ENCODE measurements at regions not wholly inside any gene's neighbourhood (a gene's known extent, or its start where the extent isn't known, plus 50 kb on each side); places are given as distances from the start of the nearest gene placed in this dataset.

- Histone ChIP-seq H3K79me2 (no peaks in the 10 kb centered on the region), H3K9me3 (ENCODE audit: control insufficient read depth, low read length) (no peaks in the 10 kb centered on the region), H3K4me2 (ENCODE audit: low read length) (no peak overlapping the region), H3K27me3 (ENCODE audit: control insufficient read depth, insufficient read depth, low read length) (no peaks in the 10 kb centered on the region), H2AFZ (no peak overlapping the region), H3K4me3 (ENCODE audit: low read depth, low read length) (no peak overlapping the region), H3K36me3 (ENCODE audit: control insufficient read depth, insufficient read depth, low read length) (no peaks in the 10 kb centered on the region), H3K27ac (no peak overlapping the region), H3K4me1 (no peaks in the 10 kb centered on the region), H3K9ac (no peak overlapping the region)
- TF ChIP-seq CTCF (IDR thresholded peaks at IDR 0.05), result no peak
These were observed 890.4 kb downstream of the TRIB2 start for GRCh38 chr2:13607139-13607538.

GRCh38 chr2:13611939-13612338 lies 895.2 kb downstream of the TRIB2 start:
- H3K27ac ChIP-seq, result no peak overlapping the region
- no peak overlapping the region for H3K9ac ChIP-seq
- no peaks in the 10 kb centered on the region for H3K4me1 ChIP-seq
- H3K4me2 ChIP-seq (ENCODE audit: low read length), result no peak overlapping the region
- TF ChIP-seq CTCF (IDR thresholded peaks at IDR 0.05), result no peak
- H3K36me3 ChIP-seq (ENCODE audit: control insufficient read depth, insufficient read depth, low read length), result no peaks in the 10 kb centered on the region
- no peak overlapping the region for H2AFZ ChIP-seq
- no peaks in the 10 kb centered on the region for H3K9me3 ChIP-seq (ENCODE audit: control insufficient read depth, low read length)
- H3K4me3 ChIP-seq (ENCODE audit: low read depth, low read length), result no peak overlapping the region
- H3K79me2 ChIP-seq, result no peaks in the 10 kb centered on the region
- no peaks in the 10 kb centered on the region for H3K27me3 ChIP-seq (ENCODE audit: control insufficient read depth, insufficient read depth, low read length)

DNA sequence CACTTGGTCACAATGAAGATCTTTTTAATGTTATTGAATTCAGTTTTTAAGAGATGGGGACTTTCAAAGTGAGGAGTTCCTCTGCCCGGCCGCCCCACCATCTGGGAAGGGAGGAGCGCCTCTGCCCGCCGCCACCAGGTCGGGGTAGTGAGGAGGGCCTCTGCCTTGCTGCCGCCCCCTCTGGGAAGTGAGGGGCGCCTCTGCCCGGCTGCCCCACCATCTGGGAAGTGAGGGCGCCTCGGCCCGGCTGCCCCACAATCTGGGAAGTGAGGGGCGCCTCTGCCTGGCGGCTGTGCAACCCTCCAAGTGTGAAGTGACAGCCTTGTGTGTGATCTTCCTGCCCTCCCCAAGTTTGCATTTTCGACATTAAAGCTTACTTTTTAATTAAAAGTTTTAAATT lies 899.3 kb downstream of the TRIB2 start:
- H3K79me2 ChIP-seq, result no peaks in the 10 kb centered on the region
- no peaks in the 10 kb centered on the region for H3K9me3 ChIP-seq (ENCODE audit: control insufficient read depth, low read length)
- H3K4me1 ChIP-seq, result no peaks in the 10 kb centered on the region
- no peak overlapping the region for H3K9ac ChIP-seq
- H3K36me3 ChIP-seq (ENCODE audit: control insufficient read depth, insufficient read depth, low read length), result no peaks in the 10 kb centered on the region
- no peak overlapping the region for H3K4me3 ChIP-seq (ENCODE audit: low read depth, low read length)
- no peak overlapping the region for H3K27ac ChIP-seq
- no peak overlapping the region for H2AFZ ChIP-seq
- H3K27me3 ChIP-seq (ENCODE audit: control insufficient read depth, insufficient read depth, low read length), result no peaks in the 10 kb centered on the region
- H3K4me2 ChIP-seq (ENCODE audit: low read length), result no peak overlapping the region
- no peak for TF ChIP-seq CTCF (IDR thresholded peaks at IDR 0.05)

DNA sequence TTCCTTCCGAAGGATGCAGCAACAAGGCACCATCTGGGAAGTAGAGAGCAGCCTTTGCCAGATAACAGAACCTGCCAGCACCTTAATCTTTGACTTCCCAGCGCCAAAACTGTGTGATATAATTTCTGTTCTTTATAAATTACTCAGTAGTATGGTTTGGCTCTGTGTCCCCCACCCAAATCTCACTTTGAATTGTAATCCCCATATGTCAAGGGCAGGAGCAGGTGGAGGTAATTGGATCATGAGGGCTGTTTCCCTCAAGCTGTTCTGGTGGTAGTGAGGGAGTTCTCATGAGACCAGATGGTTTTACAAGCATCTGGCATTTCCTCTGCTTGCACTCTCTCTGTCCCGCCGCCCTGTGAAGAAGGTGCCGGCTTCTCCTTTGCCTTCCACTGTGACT lies 899.9 kb downstream of the TRIB2 start:
- Histone ChIP-seq H3K9me3 (ENCODE audit: control insufficient read depth, low read length) (no peaks in the 10 kb centered on the region), H3K4me2 (ENCODE audit: low read length) (no peak overlapping the region), H3K4me3 (ENCODE audit: low read depth, low read length) (no peak overlapping the region), H3K36me3 (ENCODE audit: control insufficient read depth, insufficient read depth, low read length) (no peaks in the 10 kb centered on the region), H3K79me2 (no peaks in the 10 kb centered on the region), H3K9ac (no peak overlapping the region), H2AFZ (no peak overlapping the region), H3K4me1 (no peaks in the 10 kb centered on the region), H3K27ac (no peak overlapping the region), H3K27me3 (ENCODE audit: control insufficient read depth, insufficient read depth, low read length) (no peaks in the 10 kb centered on the region)
- no peak for TF ChIP-seq CTCF (IDR thresholded peaks at IDR 0.05)

GRCh38 chr2:13628122-13628521 lies 911.4 kb downstream of the TRIB2 start:
- H3K4me1 ChIP-seq, result no peaks in the 10 kb centered on the region
- no peaks in the 10 kb centered on the region for H3K36me3 ChIP-seq (ENCODE audit: control insufficient read depth, insufficient read depth, low read length)
- H3K27me3 ChIP-seq (ENCODE audit: control insufficient read depth, insufficient read depth, low read length), result no peaks in the 10 kb centered on the region
- H3K9ac ChIP-seq, result no peak overlapping the region
- no peaks in the 10 kb centered on the region for H3K79me2 ChIP-seq
- no peak overlapping the region for H2AFZ ChIP-seq
- no peaks in the 10 kb centered on the region for H3K9me3 ChIP-seq (ENCODE audit: control insufficient read depth, low read length)
- no peak overlapping the region for H3K27ac ChIP-seq
- no peak overlapping the region for H3K4me3 ChIP-seq (ENCODE audit: low read depth, low read length)
- no peak overlapping the region for H3K4me2 ChIP-seq (ENCODE audit: low read length)
- no peak for TF ChIP-seq CTCF (IDR thresholded peaks at IDR 0.05)

All from parathyroid adenoma (tissue), 2 donors.